Type B pancreatic cell (in vitro differentiated cells): ENCODE measurements at regions not wholly inside any gene's neighbourhood (a gene's known extent, or its start where the extent isn't known, plus 50 kb on each side); places are given as distances from the start of the nearest gene placed in this dataset.
A peak's percentile ranks its signal among the peaks of the same experiment; 100 is the strongest.

Experiments used
- DNase-seq: peaks from one replicate; pipeline ENCODE4 v3.0.0; 2021; ENCODE audit warnings: mixed read lengths; ENCODE audit not compliant: unreplicated experiment; ENCODE audit errors: extremely low spot score
- H3K27ac Mint-ChIP-seq: 2 replicates; pipeline ENCODE4 v1.8.0; 2021; ENCODE audit warnings: mild to moderate bottlenecking, mixed read lengths
- H3K27me3 Mint-ChIP-seq: 2 replicates; pipeline ENCODE4 v1.8.0; 2021; ENCODE audit warnings: mixed read lengths
- H3K36me3 Mint-ChIP-seq: 2 replicates; pipeline ENCODE4 v1.8.0; 2021; ENCODE audit warnings: mixed read lengths
- H3K4me1 Mint-ChIP-seq: one replicate; pipeline ENCODE4 v1.8.0; 2021; ENCODE audit warnings: mixed read lengths; ENCODE audit not compliant: unreplicated experiment
- H3K4me3 Mint-ChIP-seq: 2 replicates; pipeline ENCODE4 v1.8.0; 2021; ENCODE audit warnings: mild to moderate bottlenecking, mixed read lengths
- H3K9me3 Mint-ChIP-seq: 2 replicates; pipeline ENCODE4 v1.8.0; 2021; ENCODE audit warnings: mixed read lengths
- CTCF ChIP-seq: fragments of 200-600 bp; sonication (generic); conservative IDR thresholded peaks from 2 replicates; pipeline ENCODE4 v1.5.0; 2021; ENCODE audit warnings: antibody characterized with exemption, mild to moderate bottlenecking

DNA sequence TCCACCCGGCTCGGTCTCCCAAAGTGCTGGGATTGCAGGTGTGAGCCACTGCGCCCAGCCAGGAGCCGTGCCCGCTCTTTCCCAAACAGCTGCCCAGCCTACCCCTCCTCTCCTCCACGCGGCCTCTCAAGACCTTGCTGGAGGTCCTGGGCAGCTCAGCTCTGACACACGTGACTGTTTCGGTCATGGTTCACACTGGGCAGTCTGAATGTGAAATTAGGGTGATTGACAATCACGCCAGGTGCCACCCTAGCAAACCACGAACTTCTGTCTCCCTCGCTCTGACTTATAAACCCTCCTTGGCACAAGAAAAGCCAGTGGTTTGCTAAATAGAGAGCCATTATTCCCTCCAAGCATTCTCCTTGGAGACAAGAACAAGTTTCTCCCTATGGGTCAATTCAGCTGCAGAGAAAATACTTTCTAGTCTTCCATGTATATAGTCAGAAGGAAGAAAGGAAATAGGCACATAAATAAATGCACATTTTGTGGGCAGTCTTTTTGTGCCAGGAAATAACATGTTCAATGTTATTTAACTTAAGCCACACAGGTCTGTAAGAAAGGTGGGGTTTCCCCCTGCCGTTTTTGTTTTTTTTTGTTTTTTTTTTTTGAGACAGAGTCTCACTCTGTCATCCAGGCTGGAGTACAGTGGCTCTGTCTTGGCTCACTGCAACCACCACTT, 121.9 kb upstream of the MEF2A start:
- TF ChIP-seq CTCF, result no peak
- Mint-ChIP-seq H3K27me3 (no peaks in the 10 kb centered on the region), H3K27ac (no peak overlapping the region)

DNA sequence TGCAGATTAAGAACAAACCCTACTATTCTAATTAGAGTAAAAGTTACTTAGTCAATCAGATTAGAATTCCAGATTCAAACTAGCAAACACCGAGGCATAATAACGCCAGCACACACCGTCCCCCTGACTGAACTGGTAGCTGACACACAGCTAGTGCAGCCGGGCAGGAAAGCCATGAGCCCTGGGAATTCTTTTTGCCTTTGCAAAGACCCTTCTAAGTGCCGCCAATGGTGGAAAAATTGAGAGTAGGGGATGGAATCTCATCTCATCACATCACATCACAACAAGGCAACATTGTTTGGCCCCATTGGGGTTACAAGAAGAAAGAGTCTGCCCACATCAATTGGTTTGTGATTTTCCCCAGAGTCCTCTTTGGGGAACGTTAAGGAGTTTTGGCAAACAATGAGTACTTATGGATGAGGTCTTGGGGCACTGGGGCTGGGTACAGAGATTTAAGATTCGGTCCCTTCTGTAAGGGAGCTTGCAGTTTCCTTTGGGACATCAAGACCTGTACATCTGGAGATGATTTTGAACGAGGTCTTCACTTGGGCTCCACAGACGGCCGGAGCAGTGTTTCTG, 120.4 kb upstream of the MEF2A start:
- TF ChIP-seq CTCF, result no peak
- Mint-ChIP-seq H3K36me3 (no peaks in the 10 kb centered on the region), H3K9me3 (no peaks in the 10 kb centered on the region), H3K27ac (no peak overlapping the region), H3K4me1 (peaks cover 20% of the 10 kb centered on the region), H3K4me3 (no peak overlapping the region), H3K27me3 (no peaks in the 10 kb centered on the region)
- DNase-seq, result no peak

More for the DNA sequence above, 121.9 kb upstream of the MEF2A start:
- peaks cover 23% of the 10 kb centered on the region for H3K4me1 Mint-ChIP-seq
- no peak for DNase-seq
- H3K36me3 Mint-ChIP-seq, result no peaks in the 10 kb centered on the region
- H3K4me3 Mint-ChIP-seq, result no peak overlapping the region
- no peaks in the 10 kb centered on the region for H3K9me3 Mint-ChIP-seq

GRCh38 chr15:99446565-99447496, 119.0 kb upstream of the MEF2A start:
- no peak for DNase-seq
- TF ChIP-seq CTCF, result no peak

DNA sequence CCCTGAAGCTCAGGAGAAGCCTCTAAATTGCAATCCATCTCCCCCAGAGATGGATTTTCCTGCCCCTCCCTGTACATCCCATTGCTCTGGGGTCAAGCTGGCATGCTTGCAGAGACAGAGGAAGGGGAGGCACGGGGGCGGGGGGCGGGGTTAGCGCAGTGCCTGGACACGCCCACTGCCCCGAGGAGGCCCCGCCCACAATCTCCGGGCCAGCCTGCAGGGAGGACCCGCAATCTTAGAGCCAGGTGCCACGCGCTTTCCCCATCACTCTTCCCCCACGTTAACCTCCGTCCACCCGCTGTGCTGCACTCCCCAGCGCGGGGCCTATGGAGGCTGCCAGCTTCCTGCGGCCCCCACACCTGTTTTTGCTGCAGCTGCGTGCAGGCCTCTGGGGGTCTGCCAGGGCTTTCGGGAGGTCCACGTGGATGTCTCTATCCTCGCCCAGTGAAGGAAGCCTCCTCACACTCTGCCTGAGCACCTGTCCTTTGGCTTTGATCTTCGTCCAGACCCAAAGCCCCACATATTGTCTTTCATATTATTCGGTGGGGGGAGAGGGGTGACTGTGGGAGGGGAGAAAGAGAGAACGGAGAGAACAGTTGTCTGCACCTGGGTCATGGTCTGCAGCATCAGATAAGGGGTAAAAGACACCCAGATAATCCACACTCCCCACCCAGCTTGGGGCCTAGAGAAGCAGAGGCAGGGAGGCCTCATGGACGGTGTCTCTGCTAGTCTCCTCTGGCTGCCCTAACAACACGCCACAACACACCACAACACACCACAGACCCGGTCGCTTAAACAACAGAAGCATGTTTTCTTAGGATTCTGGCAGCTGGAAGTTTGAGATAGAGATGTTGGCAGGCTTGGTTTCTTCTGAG, 118.0 kb upstream of the MEF2A start:
- no peak for DNase-seq
- Mint-ChIP-seq H3K27me3 (no peaks in the 10 kb centered on the region), H3K4me1 (peaks cover 18% of the 10 kb centered on the region), H3K27ac (no peak overlapping the region), H3K9me3 (no peaks in the 10 kb centered on the region), H3K36me3 (no peaks in the 10 kb centered on the region), H3K4me3 (no peak overlapping the region)
- no peak for TF ChIP-seq CTCF

More at GRCh38 chr15:99446565-99447496, 119.0 kb upstream of the MEF2A start:
- Mint-ChIP-seq H3K9me3 (no peaks in the 10 kb centered on the region), H3K4me3 (no peak overlapping the region), H3K36me3 (no peaks in the 10 kb centered on the region), H3K27me3 (no peaks in the 10 kb centered on the region), H3K4me1 (peaks cover 25% of the 10 kb centered on the region), H3K27ac (no peak overlapping the region)

DNA sequence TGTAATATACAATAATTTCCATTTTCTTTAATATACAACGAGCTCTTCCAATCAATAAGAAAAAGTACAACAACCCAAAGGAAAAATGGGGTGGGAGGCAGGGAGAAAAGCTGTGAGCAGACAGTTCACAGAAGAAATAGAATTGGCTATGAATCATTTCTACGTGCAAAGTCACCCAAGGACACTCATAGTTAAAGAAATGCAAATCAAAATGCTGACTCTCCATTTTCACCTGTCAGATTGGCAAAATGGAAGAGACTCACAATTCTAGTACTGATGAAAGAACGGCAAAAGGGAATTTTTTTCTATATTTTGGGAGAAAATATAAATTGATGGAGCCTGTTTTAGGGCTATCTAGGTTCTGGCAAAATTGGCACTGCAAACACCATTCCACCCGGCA, 116.3 kb upstream of the MEF2A start:
- Mint-ChIP-seq H3K4me1 (peaks cover 11% of the 10 kb centered on the region), H3K36me3 (no peaks in the 10 kb centered on the region), H3K27me3 (no peaks in the 10 kb centered on the region), H3K9me3 (no peaks in the 10 kb centered on the region), H3K4me3 (no peak overlapping the region), H3K27ac (peak overlapping the region; percentile 24)
- TF ChIP-seq CTCF, result no peak
- no peak for DNase-seq
